Activated CD4-positive, alpha-beta memory T cell treated with anti-CD3 and anti-CD28 coated beads, Interleukin-2, amount 10 ng/mL, durations not matched to agents 7 days and 5 days (primary cell): ENCODE measurements at regions not wholly inside any gene's neighbourhood (a gene's known extent, or its start where the extent isn't known, plus 50 kb on each side); places are given as distances from the start of the nearest gene placed in this dataset.

ENCODE experiments used
- CTCF ChIA-PET: fragments of 350-600 bp; sonication (Branson Sonifier 250); formaldehyde crosslinking; loops from one replicate; lab custom pipeline; 2021; ENCODE audit warnings: antibody characterized with exemption, inconsistent platforms; lab: Charles Lee
- POLR2A ChIA-PET: fragments of 350-600 bp; sonication (Branson Sonifier 250); formaldehyde crosslinking; loops from one replicate; lab custom pipeline; 2021; ENCODE audit warnings: antibody characterized with exemption; lab: Charles Lee
- DNase-seq: peaks from one replicate; pipeline ENCODE4 v3.0.0-alpha.2; 2020
- H3K27ac Mint-ChIP-seq: one replicate; pipeline ENCODE4 v1.8.0; 2021; ENCODE audit warnings: mild to moderate bottlenecking, mixed read lengths
- H3K27me3 Mint-ChIP-seq: one replicate; pipeline ENCODE4 v1.8.0; 2021; ENCODE audit warnings: mixed read lengths
- H3K36me3 Mint-ChIP-seq: one replicate; pipeline ENCODE4 v1.8.0; 2021; ENCODE audit warnings: low read depth, mixed read lengths
- H3K4me1 Mint-ChIP-seq: one replicate; pipeline ENCODE4 v1.8.0; 2021; ENCODE audit warnings: mixed read lengths
- H3K4me3 Mint-ChIP-seq: one replicate; pipeline ENCODE4 v1.8.0; 2021; ENCODE audit warnings: mild to moderate bottlenecking, mixed read lengths
- H3K9me3 Mint-ChIP-seq: one replicate; pipeline ENCODE4 v1.8.0; 2021; ENCODE audit warnings: mixed read lengths

DNA sequence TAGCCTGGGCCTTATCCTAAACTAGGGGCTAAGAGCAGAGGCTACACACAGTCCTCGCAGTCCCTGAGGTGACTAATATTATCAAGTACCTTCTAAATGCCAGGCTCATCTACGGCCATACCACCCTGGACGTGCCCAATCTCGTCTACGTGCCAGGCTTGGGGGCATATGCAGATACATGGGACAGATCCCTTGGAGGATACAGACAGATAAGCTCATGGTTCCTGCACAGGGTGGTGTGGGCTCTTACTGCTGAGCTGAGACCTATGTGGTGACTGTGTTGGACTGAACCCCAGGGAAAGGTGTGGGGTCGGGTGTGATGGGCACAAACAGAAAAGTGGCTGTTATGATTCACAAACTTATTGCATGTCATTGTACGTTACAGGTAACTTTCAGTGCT, 268.4 kb upstream of the NEBL start:
- Mint-ChIP-seq H3K4me3 (no peak overlapping the region), H3K9me3 (no peaks in the 10 kb centered on the region), H3K27me3 (peaks cover 4% of the 10 kb centered on the region), H3K36me3 (no peaks in the 10 kb centered on the region), H3K27ac (no peak overlapping the region), H3K4me1 (no peaks in the 10 kb centered on the region)
- ChIA-PET CTCF (no interaction called here), POLR2A (no interaction called here)
- no peak for DNase-seq

DNA sequence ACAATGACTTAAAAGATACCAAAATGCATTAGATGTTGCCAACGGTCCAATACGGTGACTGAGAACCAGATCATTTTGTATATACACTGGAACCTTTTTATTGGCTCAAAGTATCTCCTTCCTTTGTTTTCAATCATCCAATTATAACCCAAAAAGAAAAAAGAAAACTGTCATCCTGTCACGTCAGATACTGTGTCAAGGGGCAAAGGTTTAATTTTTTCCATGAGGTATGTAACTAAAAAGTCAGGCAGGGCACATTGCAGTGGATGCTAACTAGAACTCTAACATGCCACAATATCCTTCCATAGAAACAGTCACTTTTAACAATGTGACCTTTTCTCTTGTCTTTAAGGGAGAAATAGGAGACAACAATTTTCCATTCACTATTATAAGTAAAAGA, 267.6 kb upstream of the NEBL start:
- H3K4me1 Mint-ChIP-seq, result no peaks in the 10 kb centered on the region
- POLR2A ChIA-PET, result no interaction called here
- no peaks in the 10 kb centered on the region for H3K9me3 Mint-ChIP-seq

DNA sequence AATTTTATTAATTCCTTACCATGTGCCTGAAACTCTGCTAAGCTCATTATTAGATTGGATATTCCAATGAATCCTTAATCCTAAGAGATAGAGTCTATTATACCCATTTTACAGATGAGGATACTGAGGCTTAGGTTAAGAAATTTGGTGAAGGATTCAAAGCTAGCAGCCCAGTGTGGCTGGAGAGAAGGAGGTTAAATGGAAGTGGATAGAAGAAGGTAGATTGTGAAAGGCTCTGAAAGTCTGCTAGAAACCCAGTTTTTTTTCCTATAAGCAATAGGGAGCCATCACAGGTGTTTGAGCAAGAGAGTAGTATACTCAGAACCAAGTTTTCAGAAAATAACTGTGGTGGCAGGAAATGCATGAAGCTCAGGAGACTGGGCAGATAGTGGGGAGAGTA, 265.8 kb upstream of the NEBL start:
- CTCF ChIA-PET, result interaction anchor here (0.9 kb wide), 1 partner anchor 334 kb away, joined by 3 read pairs; no protein-coding TSS in a partner anchor
- no peak for DNase-seq
- Mint-ChIP-seq H3K36me3 (no peaks in the 10 kb centered on the region), H3K9me3 (no peaks in the 10 kb centered on the region), H3K27ac (no peak overlapping the region), H3K4me3 (no peak overlapping the region), H3K4me1 (no peaks in the 10 kb centered on the region), H3K27me3 (no peaks in the 10 kb centered on the region)
- POLR2A ChIA-PET, result no interaction called here

More for the DNA sequence above, 267.6 kb upstream of the NEBL start:
- H3K27ac Mint-ChIP-seq, result no peak overlapping the region
- H3K4me3 Mint-ChIP-seq, result no peak overlapping the region
- CTCF ChIA-PET, result no interaction called here
- DNase-seq, result no peak
- H3K27me3 Mint-ChIP-seq, result no peaks in the 10 kb centered on the region
- H3K36me3 Mint-ChIP-seq, result no peaks in the 10 kb centered on the region

DNA sequence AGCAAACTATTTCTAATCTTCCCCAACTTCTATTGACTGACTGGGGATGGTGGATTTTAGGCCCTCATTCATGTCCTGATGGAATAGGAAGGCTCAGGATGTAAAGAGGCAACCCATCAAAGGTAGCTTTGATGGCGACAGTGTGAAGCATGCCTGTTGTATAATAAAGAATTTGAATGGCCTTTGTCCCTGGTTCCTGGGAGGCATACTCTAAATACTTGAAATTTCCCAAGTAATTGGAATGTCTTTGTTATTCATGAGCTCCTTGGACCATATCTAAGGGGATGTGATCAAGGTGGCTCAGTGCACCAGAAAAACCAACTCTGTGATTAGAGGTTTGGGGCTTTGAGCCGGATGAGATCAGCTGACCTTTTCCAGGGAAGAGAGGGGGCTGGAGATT, 264.5 kb upstream of the NEBL start:
- Mint-ChIP-seq H3K27me3 (peaks cover 2% of the 10 kb centered on the region), H3K27ac (no peak overlapping the region), H3K4me3 (no peak overlapping the region), H3K9me3 (no peaks in the 10 kb centered on the region), H3K4me1 (no peaks in the 10 kb centered on the region), H3K36me3 (no peaks in the 10 kb centered on the region)
- ChIA-PET CTCF (no interaction called here), POLR2A (no interaction called here)
- no peak for DNase-seq

DNA sequence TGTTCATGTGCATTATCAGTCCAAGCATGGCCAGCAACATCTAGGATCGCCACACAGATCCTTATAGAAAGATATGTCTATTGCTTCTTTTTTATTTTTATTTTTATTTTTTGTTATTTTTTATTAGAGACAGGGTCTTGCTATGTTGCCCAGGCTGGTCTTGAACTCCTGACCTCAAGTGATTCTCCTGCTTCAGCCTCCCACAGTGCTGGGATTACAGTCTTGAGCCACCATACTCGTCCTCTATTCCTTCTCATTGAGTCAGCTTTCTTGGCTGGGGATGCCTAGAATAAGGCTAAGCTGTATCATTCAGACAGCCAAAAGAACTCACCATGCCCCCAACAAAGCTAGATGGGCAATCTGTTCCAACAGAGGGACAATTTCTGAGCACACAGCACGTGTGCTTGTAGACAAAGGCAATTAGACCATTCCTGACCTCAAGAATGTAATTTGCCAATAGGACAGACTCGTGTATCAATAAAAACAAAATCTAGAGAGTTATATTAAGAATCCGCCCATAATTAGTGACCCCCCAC, 264.0 kb upstream of the NEBL start:
- Mint-ChIP-seq H3K27ac (no peak overlapping the region), H3K36me3 (no peaks in the 10 kb centered on the region), H3K4me1 (no peaks in the 10 kb centered on the region), H3K4me3 (no peak overlapping the region), H3K9me3 (no peaks in the 10 kb centered on the region), H3K27me3 (peaks cover 2% of the 10 kb centered on the region)
- CTCF ChIA-PET, result no interaction called here
- DNase-seq, result no peak
- POLR2A ChIA-PET, result no interaction called here

DNA sequence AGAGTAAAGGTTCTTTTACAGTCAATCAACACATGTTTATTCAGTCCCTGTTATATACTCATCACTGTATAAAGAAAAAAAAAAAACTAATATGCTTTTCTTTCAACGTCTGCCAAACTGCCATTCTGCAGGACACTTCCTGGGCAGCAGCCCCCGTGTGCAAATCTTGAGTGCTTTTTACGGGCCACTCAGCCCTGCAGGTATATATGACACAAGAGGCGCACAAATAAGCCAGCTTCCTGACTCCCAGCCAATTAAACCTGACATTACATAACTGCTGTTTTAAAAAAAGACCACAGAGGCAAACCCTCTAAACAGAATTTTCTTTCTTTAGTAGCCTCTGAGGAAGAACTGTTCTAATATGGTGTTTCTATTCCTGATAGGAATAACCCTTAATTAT, 263.0 kb upstream of the NEBL start:
- no peak for DNase-seq
- Mint-ChIP-seq H3K4me1 (no peaks in the 10 kb centered on the region), H3K27ac (no peak overlapping the region), H3K36me3 (no peaks in the 10 kb centered on the region), H3K4me3 (no peak overlapping the region), H3K9me3 (no peaks in the 10 kb centered on the region), H3K27me3 (peaks cover 2% of the 10 kb centered on the region)
- ChIA-PET CTCF (no interaction called here), POLR2A (no interaction called here)

DNA sequence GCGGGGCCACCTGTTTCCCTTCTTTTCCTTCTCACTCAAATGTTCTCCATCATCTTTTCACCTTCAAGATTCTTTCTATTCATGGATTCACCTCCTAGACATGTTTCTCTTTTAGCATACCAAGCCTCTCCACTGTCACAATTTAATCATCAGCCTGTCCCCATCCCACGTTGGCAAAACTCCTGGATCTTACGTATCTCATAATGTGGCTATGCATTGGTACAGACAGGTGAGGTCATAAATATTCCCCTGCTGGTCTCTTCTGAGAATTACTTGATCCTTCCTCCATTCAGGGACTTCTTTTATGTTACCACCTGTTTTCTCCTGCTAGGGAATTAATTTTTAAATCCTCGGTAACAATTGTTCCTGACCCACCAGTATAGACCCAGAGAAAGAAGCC, 262.6 kb upstream of the NEBL start:
- peaks cover 2% of the 10 kb centered on the region for H3K27me3 Mint-ChIP-seq
- H3K9me3 Mint-ChIP-seq, result no peaks in the 10 kb centered on the region
- no peak overlapping the region for H3K27ac Mint-ChIP-seq
- CTCF ChIA-PET, result no interaction called here
- DNase-seq, result no peak
- no peaks in the 10 kb centered on the region for H3K4me1 Mint-ChIP-seq
- H3K36me3 Mint-ChIP-seq, result no peaks in the 10 kb centered on the region
- POLR2A ChIA-PET, result no interaction called here
- no peak overlapping the region for H3K4me3 Mint-ChIP-seq

DNA sequence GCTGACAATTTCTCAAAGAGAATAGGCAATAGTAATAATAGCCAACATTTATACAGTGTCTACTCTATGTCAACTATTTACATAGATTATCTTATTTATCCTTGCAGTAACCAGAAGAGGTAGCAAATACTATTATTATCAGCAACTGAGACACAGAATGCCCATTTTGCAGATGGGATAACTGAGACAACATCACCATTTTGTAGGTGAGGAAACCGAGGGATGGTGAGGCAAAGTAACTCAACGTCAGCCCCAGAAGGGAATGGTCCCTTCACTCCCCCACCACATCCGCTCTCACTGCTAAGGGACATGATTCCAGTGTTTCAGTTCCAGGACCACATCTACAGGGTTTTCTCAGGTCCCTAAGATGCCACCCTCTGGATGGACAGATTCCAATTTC, 261.2 kb upstream of the NEBL start:
- Mint-ChIP-seq H3K4me3 (no peak overlapping the region), H3K27me3 (peaks cover 2% of the 10 kb centered on the region), H3K27ac (no peak overlapping the region), H3K9me3 (no peaks in the 10 kb centered on the region), H3K4me1 (no peaks in the 10 kb centered on the region), H3K36me3 (no peaks in the 10 kb centered on the region)
- POLR2A ChIA-PET, result no interaction called here
- CTCF ChIA-PET, result no interaction called here
- DNase-seq, result no peak

DNA sequence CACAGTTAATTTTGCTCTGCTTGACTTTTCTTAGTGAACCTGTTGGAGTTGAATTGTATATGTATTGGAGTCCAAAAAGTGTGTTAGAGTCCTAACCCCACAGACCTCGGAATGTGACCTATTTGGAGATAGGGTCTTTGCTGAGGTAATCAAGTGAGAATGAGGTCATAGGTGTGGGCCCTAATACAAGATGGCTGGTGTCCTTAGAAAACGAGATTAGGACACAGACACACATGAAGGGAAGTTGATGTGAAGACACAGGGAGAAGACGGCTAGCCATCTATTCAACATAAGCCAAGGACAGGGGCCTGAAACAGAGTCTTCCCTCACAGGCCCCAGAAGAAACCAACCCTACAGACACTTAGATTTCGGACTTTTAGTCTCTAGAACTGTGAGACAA, 260.6 kb upstream of the NEBL start:
- no peak overlapping the region for H3K27ac Mint-ChIP-seq
- ChIA-PET CTCF (no interaction called here), POLR2A (no interaction called here)
- no peaks in the 10 kb centered on the region for H3K36me3 Mint-ChIP-seq
- H3K9me3 Mint-ChIP-seq, result no peaks in the 10 kb centered on the region
- H3K4me1 Mint-ChIP-seq, result no peaks in the 10 kb centered on the region
- no peak for DNase-seq
- no peak overlapping the region for H3K4me3 Mint-ChIP-seq
- peaks cover 2% of the 10 kb centered on the region for H3K27me3 Mint-ChIP-seq

DNA sequence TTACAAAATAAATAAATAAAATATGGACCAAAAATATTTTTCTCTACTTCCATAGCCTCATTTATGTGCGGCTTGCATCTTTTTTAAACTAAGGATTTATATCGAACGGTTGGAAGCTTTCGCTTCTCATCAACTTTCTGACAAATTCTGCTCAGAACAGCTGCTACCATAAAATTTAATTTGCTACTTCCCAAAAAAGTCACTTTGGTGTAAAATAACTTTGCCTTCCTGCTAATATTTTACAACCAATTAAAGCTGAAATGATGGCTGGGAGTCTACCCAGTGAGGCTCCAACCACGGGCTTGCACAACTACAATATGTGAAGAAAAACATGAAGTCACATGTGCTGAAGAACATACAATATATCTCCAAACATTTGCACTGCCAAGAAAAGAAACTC, 253.1 kb upstream of the NEBL start:
- ChIA-PET CTCF (no interaction called here), POLR2A (no interaction called here)
- H3K27me3 Mint-ChIP-seq, result no peaks in the 10 kb centered on the region
- no peaks in the 10 kb centered on the region for H3K4me1 Mint-ChIP-seq
- DNase-seq, result no peak
- H3K27ac Mint-ChIP-seq, result no peak overlapping the region
- H3K4me3 Mint-ChIP-seq, result no peak overlapping the region
- peaks cover 2% of the 10 kb centered on the region for H3K9me3 Mint-ChIP-seq
- H3K36me3 Mint-ChIP-seq, result no peaks in the 10 kb centered on the region

DNA sequence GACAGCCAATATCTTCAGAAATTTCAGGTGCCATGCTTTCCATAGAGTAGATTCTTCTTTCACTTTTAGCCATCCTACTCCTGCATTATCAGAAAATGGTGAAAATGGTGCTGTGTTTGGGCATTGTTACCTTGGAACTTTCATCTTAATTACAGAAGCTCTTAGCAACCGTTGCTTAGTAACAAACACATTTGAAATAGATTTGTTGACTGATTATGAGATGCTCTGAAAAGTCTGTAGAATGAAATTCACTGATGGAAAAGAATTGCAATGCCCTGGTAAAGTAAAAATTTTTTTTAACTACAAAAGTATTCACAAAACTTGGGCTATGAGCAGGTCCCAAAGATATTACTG, 249.3 kb upstream of the NEBL start:
- H3K4me1 Mint-ChIP-seq, result no peaks in the 10 kb centered on the region
- CTCF ChIA-PET, result no interaction called here
- no peak for DNase-seq
- no peaks in the 10 kb centered on the region for H3K27me3 Mint-ChIP-seq
- peaks cover 2% of the 10 kb centered on the region for H3K9me3 Mint-ChIP-seq
- POLR2A ChIA-PET, result no interaction called here
- H3K4me3 Mint-ChIP-seq, result no peak overlapping the region
- no peak overlapping the region for H3K27ac Mint-ChIP-seq
- no peaks in the 10 kb centered on the region for H3K36me3 Mint-ChIP-seq

DNA sequence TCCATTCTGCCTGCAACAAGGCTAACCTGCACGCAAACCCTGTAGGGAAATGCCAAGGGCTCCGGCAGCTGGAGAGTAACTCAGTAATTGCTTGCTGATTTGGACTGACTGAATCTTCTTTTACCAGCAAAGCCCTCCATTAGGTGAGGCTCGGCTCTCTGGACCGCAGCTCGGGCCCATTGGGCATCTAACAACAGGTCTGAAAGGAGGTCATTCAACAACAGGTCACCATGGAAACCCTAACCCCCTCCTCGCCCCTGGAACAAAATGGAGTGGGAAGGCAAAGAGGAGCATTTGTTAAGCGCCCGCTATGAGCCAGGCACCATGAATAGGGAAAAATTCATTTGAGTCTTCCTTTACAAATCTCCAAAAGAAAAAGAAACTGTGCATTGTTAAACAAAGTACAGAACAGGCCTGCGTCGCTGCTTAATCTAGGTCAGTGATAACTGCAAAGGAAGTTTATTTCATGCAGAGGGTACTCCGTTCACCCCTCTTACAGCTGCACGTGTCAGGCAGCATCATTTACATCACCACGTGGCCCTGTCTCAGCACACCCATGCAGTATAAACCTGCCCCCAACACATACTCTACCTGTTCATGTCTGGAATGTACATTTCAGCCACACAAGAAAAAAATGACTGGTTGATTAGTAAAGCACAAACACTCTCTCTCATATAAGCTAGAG, 248.8 kb upstream of the NEBL start:
- H3K27me3 Mint-ChIP-seq, result no peaks in the 10 kb centered on the region
- POLR2A ChIA-PET, result no interaction called here
- H3K4me1 Mint-ChIP-seq, result no peaks in the 10 kb centered on the region
- H3K36me3 Mint-ChIP-seq, result no peaks in the 10 kb centered on the region
- CTCF ChIA-PET, result no interaction called here
- H3K4me3 Mint-ChIP-seq, result no peak overlapping the region
- H3K9me3 Mint-ChIP-seq, result peaks cover 2% of the 10 kb centered on the region
- no peak overlapping the region for H3K27ac Mint-ChIP-seq
- DNase-seq, result no peak

DNA sequence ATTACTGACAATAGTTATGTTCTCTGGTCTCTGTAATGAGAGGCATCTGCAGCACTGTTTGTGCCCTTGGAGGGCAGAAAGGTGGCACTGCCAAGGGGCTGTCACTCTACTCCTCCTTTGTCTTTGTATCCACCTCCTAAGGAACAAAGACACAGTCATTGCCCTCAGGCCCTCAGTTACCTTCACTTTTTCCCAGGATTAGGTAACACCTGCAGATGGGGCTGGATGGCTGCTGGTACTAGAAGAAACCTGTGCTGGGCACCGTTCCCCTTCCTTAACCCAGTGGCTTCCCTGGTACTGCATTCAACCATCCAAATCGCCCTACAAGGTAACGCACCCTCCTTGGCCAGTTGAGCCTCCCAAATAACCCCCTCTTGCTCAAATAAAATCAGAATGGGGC, 246.9 kb upstream of the NEBL start:
- Mint-ChIP-seq H3K4me1 (no peaks in the 10 kb centered on the region), H3K27ac (no peak overlapping the region), H3K4me3 (no peak overlapping the region), H3K9me3 (peaks cover 2% of the 10 kb centered on the region), H3K36me3 (no peaks in the 10 kb centered on the region), H3K27me3 (no peaks in the 10 kb centered on the region)
- POLR2A ChIA-PET, result no interaction called here
- CTCF ChIA-PET, result no interaction called here
- DNase-seq, result no peak

DNA sequence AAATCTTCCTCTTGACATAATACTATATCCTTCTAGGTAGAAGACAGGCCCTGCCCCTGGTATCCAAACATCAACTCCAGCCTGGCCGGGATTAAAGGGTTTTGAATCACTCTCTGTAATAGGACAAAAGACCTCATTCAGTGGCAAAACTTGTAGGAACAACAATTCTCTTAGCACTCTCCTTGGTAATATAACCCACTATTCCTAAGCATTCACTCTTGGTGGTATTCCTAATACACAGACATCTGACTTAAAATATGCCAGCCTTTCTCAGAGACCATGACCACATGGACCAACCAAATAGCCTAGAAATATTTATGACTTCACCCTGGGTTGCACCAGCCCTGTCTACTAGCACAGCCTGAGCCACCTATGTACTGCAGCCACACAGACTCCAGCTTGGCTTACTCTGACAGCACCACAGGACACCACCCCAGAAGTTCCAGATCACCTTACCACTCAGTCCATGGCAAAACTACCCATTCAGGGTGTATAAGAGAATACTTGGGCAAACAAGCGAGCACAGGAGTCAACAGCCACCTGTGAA, 244.9 kb upstream of the NEBL start:
- Mint-ChIP-seq H3K9me3 (no peaks in the 10 kb centered on the region), H3K4me3 (no peak overlapping the region), H3K27ac (no peak overlapping the region), H3K4me1 (no peaks in the 10 kb centered on the region), H3K27me3 (no peaks in the 10 kb centered on the region), H3K36me3 (no peaks in the 10 kb centered on the region)
- no peak for DNase-seq
- ChIA-PET POLR2A (no interaction called here), CTCF (no interaction called here)
